GF-D8 (cell line): ENCODE measurements at regions not wholly inside any gene's neighbourhood (a gene's known extent, or its start where the extent isn't known, plus 50 kb on each side); places are given as distances from the start of the nearest gene placed in this dataset.
"Not testable (repeated sequence)": the region's sequence is repeated elsewhere in the genome, so short reads cannot be mapped to it uniquely, and the experiment has no call there.

ENCODE experiments used
- DNase-seq: peaks from one replicate; lab custom pipeline; 2025; lab: John Stamatoyannopoulos, UW

GRCh38 chr2:2662847-2663356, 331.8 kb upstream of the MYT1L start:
- no peak for DNase-seq

GRCh38 chr2:2662037-2662846, 331.2 kb upstream of the MYT1L start:
- no peak for DNase-seq

- DNase-seq: no peak
These were observed 329.8 kb upstream of the MYT1L start for GRCh38 chr2:2660789-2661355.

GRCh38 chr2:2657121-2657962, 326.3 kb upstream of the MYT1L start:
- DNase-seq: no peak

- no peak for DNase-seq
These were observed 325.3 kb upstream of the MYT1L start for GRCh38 chr2:2656115-2657011.

GRCh38 chr2:2655453-2656114, 324.5 kb upstream of the MYT1L start:
- DNase-seq: no peak

GRCh38 chr2:2653231-2653630, 322.2 kb upstream of the MYT1L start:
- no peak for DNase-seq

GRCh38 chr2:2650608-2651375, 319.7 kb upstream of the MYT1L start:
- no peak for DNase-seq

- no peak for DNase-seq
These were observed 318.3 kb upstream of the MYT1L start for GRCh38 chr2:2649109-2650072.

- DNase-seq: no peak
These were observed 317.0 kb upstream of the MYT1L start for GRCh38 chr2:2648094-2648493.

GRCh38 chr2:2647141-2647541, 316.1 kb upstream of the MYT1L start:
- no peak for DNase-seq

- DNase-seq: no peak
These were observed 315.5 kb upstream of the MYT1L start for GRCh38 chr2:2646433-2647051.

- DNase-seq: no peak
These were observed 314.2 kb upstream of the MYT1L start for GRCh38 chr2:2645162-2645855.

- not testable (repeated sequence) for DNase-seq
These were observed 313.7 kb upstream of the MYT1L start for GRCh38 chr2:2644751-2645150.

- no peak for DNase-seq
These were observed 313.0 kb upstream of the MYT1L start for GRCh38 chr2:2644040-2644439.

- no peak for DNase-seq
These were observed 312.1 kb upstream of the MYT1L start for GRCh38 chr2:2642906-2643890.
